Suprapubic skin (tissue), 4 donors: ENCODE measurements at regions not wholly inside any gene's neighbourhood (a gene's known extent, or its start where the extent isn't known, plus 50 kb on each side); places are given as distances from the start of the nearest gene placed in this dataset.

Experiments used
- DNase-seq, 2 donors: peaks; one replicate each; pipeline ENCODE4 v3.0.0-alpha.2; 2019; ENCODE audit warnings: low spot score in 2 of 2
- H3K27ac ChIP-seq: fragments of 200-600 bp; sonication (generic); one replicate; pipeline ENCODE4 v1.5.1; 2019
- H3K27me3 ChIP-seq: fragments of 200-600 bp; sonication (generic); one replicate; pipeline ENCODE4 v1.5.1; 2019
- H3K36me3 ChIP-seq: fragments of 200-600 bp; sonication (generic); one replicate; pipeline ENCODE4 v1.5.1; 2019
- H3K4me1 ChIP-seq: fragments of 200-600 bp; sonication (generic); one replicate; pipeline ENCODE4 v1.5.1; 2019
- H3K4me3 ChIP-seq: fragments of 200-600 bp; sonication (generic); one replicate; pipeline ENCODE4 v1.5.1; 2019; ENCODE audit warnings: mild to moderate bottlenecking
- H3K9me3 ChIP-seq: fragments of 200-600 bp; sonication (generic); one replicate; pipeline ENCODE4 v1.5.1; 2019
- CTCF ChIP-seq, 2 donors: fragments of 200-600 bp in 1 of 2; fragments of 450-650 bp in 1 of 2; sonication (generic) in 1 of 2; IDR thresholded peaks; one replicate each; pipeline ENCODE4 v1.5.1; 2016 to 2019; ENCODE audit warnings: antibody characterized with exemption in 2 of 2, mild to moderate bottlenecking in 1 of 2, moderate library complexity in 1 of 2
- EP300 ChIP-seq: sonication (generic); formaldehyde crosslinking; IDR thresholded peaks from one replicate; pipeline ENCODE4 v1.6.1; 2017; ENCODE audit warnings: antibody characterized with exemption
- POLR2A ChIP-seq, 2 donors: fragments of 450-650 bp; IDR thresholded peaks; one replicate each; pipeline ENCODE4 v1.6.1; 2017; ENCODE audit warnings: antibody characterized with exemption in 2 of 2, mild to moderate bottlenecking in 2 of 2, moderate library complexity in 2 of 2
- POLR2AphosphoS5 ChIP-seq, 3 donors: sonication (generic); formaldehyde crosslinking; IDR thresholded peaks; one replicate each; pipeline ENCODE4 v1.6.1; 2017; ENCODE audit warnings: antibody characterized with exemption in 3 of 3
- WGBS: methylation state at CpG from one replicate; pipeline ENCODE4 v1.1.5; 2018; 5-methylcytosine and 5-hydroxymethylcytosine counted together

- H3K27ac ChIP-seq: peak overlapping the region; percentile 10
- no peak overlapping the region for H3K4me3 ChIP-seq
- 28% methylated on average over 4 of the region's 4 CpGs for WGBS
- peaks cover 17% of the 10 kb centered on the region for H3K4me1 ChIP-seq
- DNase-seq: no peak
- no peaks in the 10 kb centered on the region for H3K27me3 ChIP-seq
- H3K9me3 ChIP-seq: no peaks in the 10 kb centered on the region
- TF ChIP-seq POLR2A (IDR thresholded peaks at IDR 0.05) (no peak), EP300 (no peak), POLR2AphosphoS5 (IDR thresholded peaks at IDR 0.05) (no peak), CTCF (IDR thresholded peaks at IDR 0.05) (no peak)
- no peaks in the 10 kb centered on the region for H3K36me3 ChIP-seq
Observed at GRCh38 chr5:78698191-78698791, 49.7 kb upstream of the LHFPL2 start.
